IMR-90 (cell line): ENCODE measurements at regions not wholly inside any gene's neighbourhood (a gene's known extent, or its start where the extent isn't known, plus 50 kb on each side); places are given as distances from the start of the nearest gene placed in this dataset.

ENCODE experiments used
- ATAC-seq: fragments of 200-7000 bp; cut with Tn5 transposase; 2 replicates; pipeline ENCODE4 v1.9.1; 2020; ENCODE audit warnings: low read depth, mild to moderate bottlenecking, moderate library complexity
- BruUV-seq: library from RNA; stranded (reverse); fragments of 400-500 nt; replicated peaks from 2 replicates; lab custom pipeline; 2021; lab: Mats Ljungman, UMichigan
- CTCF ChIA-PET: fragments of 300-600 bp; formaldehyde crosslinking; extraction: SDS; loops from one replicate; lab custom pipeline; 2021; ENCODE audit warnings: antibody characterized with exemption; lab: Yijun Ruan, JAX
- POLR2A ChIA-PET: fragments of 300-600 bp; sonication (Branson Sonifier 250); formaldehyde crosslinking; loops from one replicate; lab custom pipeline; 2022; ENCODE audit warnings: antibody characterized with exemption; ENCODE audit not compliant: unreplicated experiment; lab: Charles Lee
- DNase-seq: peaks from one replicate; pipeline ENCODE4 v3.0.0; 2013
- H2AFZ ChIP-seq: replicated peaks from 2 replicates; pipeline ENCODE3; 2013; ENCODE audit warnings: low read length, mild to moderate bottlenecking; ENCODE audit not compliant: poor library complexity
- H2AK5ac ChIP-seq: 2 replicates; pipeline ENCODE4 v1.6.1; 2013; ENCODE audit warnings: low read depth, low read length, inconsistent platforms
- H2AK9ac ChIP-seq: replicated peaks from 2 replicates; pipeline ENCODE3; 2013; ENCODE audit warnings: mild to moderate bottlenecking, low read depth, low read length, moderate library complexity; ENCODE audit not compliant: poor library complexity
- H2BK120ac ChIP-seq: 2 replicates; pipeline ENCODE4 v1.6.1; 2013; ENCODE audit warnings: low read depth, low read length, inconsistent platforms
- H2BK15ac ChIP-seq: 3 replicates; pipeline ENCODE4 v1.6.1; 2013; ENCODE audit warnings: low read depth, low read length, inconsistent platforms
- H2BK20ac ChIP-seq: 2 replicates; pipeline ENCODE4 v1.6.1; 2013; ENCODE audit warnings: low read depth, mild to moderate bottlenecking, inconsistent platforms, low read length, moderate library complexity
- H2BK5ac ChIP-seq: 2 replicates; pipeline ENCODE4 v1.6.1; 2013; ENCODE audit warnings: mild to moderate bottlenecking, low read depth, low read length, inconsistent platforms; ENCODE audit not compliant: poor library complexity, severe bottlenecking
- H3K14ac ChIP-seq: replicated peaks from 2 replicates; pipeline ENCODE4 v1.6.1; 2013; ENCODE audit warnings: low read depth, low read length, inconsistent platforms
- H3K18ac ChIP-seq: 2 replicates; pipeline ENCODE4 v1.6.1; 2013; ENCODE audit warnings: low read depth, low read length, control low read depth
- H3K23ac ChIP-seq: 2 replicates; pipeline ENCODE4 v1.6.1; 2013; ENCODE audit warnings: low read depth, low read length, inconsistent platforms
- H3K27ac ChIP-seq: 2 replicates; pipeline ENCODE4 v1.5.1; 2013; ENCODE audit warnings: mild to moderate bottlenecking, control low read depth, low read length; ENCODE audit not compliant: insufficient read depth
- H3K27me3 ChIP-seq: 2 replicates; pipeline ENCODE4 v1.6.1; 2013; ENCODE audit warnings: low read length; ENCODE audit not compliant: control insufficient read depth, insufficient read depth
- H3K36me3 ChIP-seq: 2 replicates; pipeline ENCODE4 v1.6.1; 2013; ENCODE audit warnings: low read length, mixed read lengths; ENCODE audit not compliant: control insufficient read depth, insufficient read depth
- H3K4ac ChIP-seq: 2 replicates; pipeline ENCODE4 v1.6.1; 2013; ENCODE audit warnings: low read depth, low read length, inconsistent platforms
- H3K4me1 ChIP-seq: 2 replicates; pipeline ENCODE4 v1.6.1; 2013; ENCODE audit warnings: low read length, mixed read lengths; ENCODE audit not compliant: control insufficient read depth, insufficient read depth
- H3K4me2 ChIP-seq: 2 replicates; pipeline ENCODE4 v1.6.1; 2013; ENCODE audit warnings: low read depth, mild to moderate bottlenecking, control low read depth, low read length, moderate library complexity
- H3K4me3 ChIP-seq: 2 replicates; pipeline ENCODE4 v1.5.1; 2013; ENCODE audit warnings: low read depth, mild to moderate bottlenecking, control low read depth, low read length, moderate library complexity; ENCODE audit not compliant: insufficient read depth
- H3K56ac ChIP-seq: 2 replicates; pipeline ENCODE4 v1.6.1; 2013; ENCODE audit warnings: low read length, inconsistent platforms; ENCODE audit not compliant: insufficient read depth; ENCODE audit errors: extremely low read depth
- H3K79me1 ChIP-seq, 2 experiments: 2 replicates each; pipeline ENCODE4 v1.6.1; 2013; ENCODE audit warnings: low read length in 2 of 2, inconsistent platforms in 1 of 2, low read depth in 1 of 2
- H3K9ac ChIP-seq: 2 replicates; pipeline ENCODE4 v1.6.1; 2013; ENCODE audit warnings: low read depth, low read length, control low read depth
- H3K9me1 ChIP-seq: 2 replicates; pipeline ENCODE4 v1.6.1; 2013; ENCODE audit warnings: low read length, inconsistent platforms; ENCODE audit not compliant: insufficient read depth
- H3K9me3 ChIP-seq: 2 replicates; pipeline ENCODE4 v1.6.1; 2013; ENCODE audit warnings: low read length; ENCODE audit not compliant: control insufficient read depth, insufficient read depth
- H4K20me1 ChIP-seq: 2 replicates; pipeline ENCODE4 v1.6.1; 2013; ENCODE audit warnings: low read length, inconsistent platforms; ENCODE audit not compliant: insufficient read depth
- H4K5ac ChIP-seq: 2 replicates; pipeline ENCODE4 v1.6.1; 2013; ENCODE audit warnings: mild to moderate bottlenecking, low read depth, low read length, control low read depth
- H4K8ac ChIP-seq, 2 experiments: 2 replicates each; pipeline ENCODE4 v1.6.1; 2013; ENCODE audit warnings: low read depth in 2 of 2, low read length in 2 of 2, control low read depth in 1 of 2, inconsistent platforms in 1 of 2
- H4K91ac ChIP-seq: 2 replicates; pipeline ENCODE4 v1.6.1; 2013; ENCODE audit warnings: low read depth, low read length, inconsistent platforms; ENCODE audit not compliant: insufficient read depth
- BHLHE40 ChIP-seq: fragments of 150-350 bp; IDR thresholded peaks from 2 replicates; pipeline ENCODE4 v1.6.1; 2016; ENCODE audit warnings: mild to moderate bottlenecking, low read depth, low read length
- CHD1 ChIP-seq: IDR thresholded peaks from 2 replicates; pipeline ENCODE4 v1.6.1; 2012; ENCODE audit warnings: low read depth, low read length, improper control_type of control experiment
- MXI1 ChIP-seq: IDR thresholded peaks from 2 replicates; pipeline ENCODE4 v1.6.1; 2012; ENCODE audit warnings: low read depth, mild to moderate bottlenecking, low read length, moderate library complexity, borderline replicate concordance
- RAD21 ChIP-seq: IDR thresholded peaks from 2 replicates; pipeline ENCODE4 v1.6.1; 2012; ENCODE audit warnings: low read length, improper control_type of control experiment
- RCOR1 ChIP-seq: IDR thresholded peaks from 2 replicates; pipeline ENCODE4 v1.6.1; 2012; ENCODE audit warnings: mild to moderate bottlenecking, low read length, improper control_type of control experiment; ENCODE audit not compliant: insufficient replicate concordance
- WGBS, 2 experiments: methylation state at CpG; one replicate each; pipeline versions ENCODE4 v1.1.5 to v1.1.7; 2013; ENCODE audit warnings: missing lambda C conversion rate in 2 of 2; ENCODE audit not compliant: insufficient read length in 1 of 2; ENCODE audit errors: extremely low coverage in 2 of 2; 5-methylcytosine and 5-hydroxymethylcytosine counted together
- dilution Hi-C: fragments of 300-500 bp; cut with HindIII; formaldehyde crosslinking; loops from one replicate; pipeline ENCODE4 v1.14.3; 2018; ENCODE audit warnings: low sequenced_read_pairs; ENCODE audit not compliant: unreplicated experiment
- in situ Hi-C: fragments of 300-500 bp; cut with MboI; formaldehyde crosslinking; loops from 3 replicates; pipeline ENCODE4 v1.14.3; 2019; ENCODE audit warnings: low sequenced_read_pairs, inconsistent platforms, mixed read lengths
- intact Hi-C: fragments of 100-400 bp; cut with micrococcal nuclease; formaldehyde crosslinking; loops from 2 replicates; pipeline ENCODE4 v1.10.0; 2022
- TF ChIP-seq, protein P1 (sequence below): conservative IDR thresholded peaks from 2 replicates; pipeline ENCODE4 v1.5.1; 2012; ENCODE audit warnings: mild to moderate bottlenecking, low read depth, low read length, improper control_type of control experiment
- TF ChIP-seq, protein P2 (sequence below): fragments of 150-350 bp; IDR thresholded peaks from 2 replicates; pipeline ENCODE4 v1.6.1; 2017; ENCODE audit warnings: mild to moderate bottlenecking, antibody characterized with exemption, low read length, low read depth

GRCh38 chr2:147663153-147663961, 181.5 kb upstream of the ACVR2A start (continued):
- TF ChIP-seq, protein P1, sequence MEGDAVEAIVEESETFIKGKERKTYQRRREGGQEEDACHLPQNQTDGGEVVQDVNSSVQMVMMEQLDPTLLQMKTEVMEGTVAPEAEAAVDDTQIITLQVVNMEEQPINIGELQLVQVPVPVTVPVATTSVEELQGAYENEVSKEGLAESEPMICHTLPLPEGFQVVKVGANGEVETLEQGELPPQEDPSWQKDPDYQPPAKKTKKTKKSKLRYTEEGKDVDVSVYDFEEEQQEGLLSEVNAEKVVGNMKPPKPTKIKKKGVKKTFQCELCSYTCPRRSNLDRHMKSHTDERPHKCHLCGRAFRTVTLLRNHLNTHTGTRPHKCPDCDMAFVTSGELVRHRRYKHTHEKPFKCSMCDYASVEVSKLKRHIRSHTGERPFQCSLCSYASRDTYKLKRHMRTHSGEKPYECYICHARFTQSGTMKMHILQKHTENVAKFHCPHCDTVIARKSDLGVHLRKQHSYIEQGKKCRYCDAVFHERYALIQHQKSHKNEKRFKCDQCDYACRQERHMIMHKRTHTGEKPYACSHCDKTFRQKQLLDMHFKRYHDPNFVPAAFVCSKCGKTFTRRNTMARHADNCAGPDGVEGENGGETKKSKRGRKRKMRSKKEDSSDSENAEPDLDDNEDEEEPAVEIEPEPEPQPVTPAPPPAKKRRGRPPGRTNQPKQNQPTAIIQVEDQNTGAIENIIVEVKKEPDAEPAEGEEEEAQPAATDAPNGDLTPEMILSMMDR: no peak

GRCh38 chr2:147662221-147662620, 182.6 kb upstream of the ACVR2A start:
- DNase-seq (no peak), ATAC-seq (no peak)
- Histone ChIP-seq H4K91ac (no peak overlapping the region), H2BK120ac (no peak overlapping the region), H3K79me1 (no peaks in the 10 kb centered on the region), H3K4me2 (no peak overlapping the region), H3K4me3 (no peak overlapping the region), H3K36me3 (no peaks in the 10 kb centered on the region), H2BK5ac (no peak overlapping the region), H3K27ac (no peak overlapping the region), H2AK9ac (no peak overlapping the region), H2AFZ (no peak overlapping the region), H4K8ac (no peak overlapping the region), H3K9ac (no peak overlapping the region), H3K56ac (no peak overlapping the region), H3K14ac (no peak overlapping the region), H2BK20ac (no peak overlapping the region), H3K9me3 (peaks cover 3% of the 10 kb centered on the region; the same call in 1 of the 2 replicates), H3K9me1 (no peaks in the 10 kb centered on the region), H3K4me1 (peaks cover 6% of the 10 kb centered on the region; the same call in 1 of the 2 replicates), H3K4ac (no peak overlapping the region), H4K20me1 (no peaks in the 10 kb centered on the region), H3K23ac (no peak overlapping the region), H2AK5ac (no peak overlapping the region), H2BK15ac (no peak overlapping the region), H3K27me3 (no peaks in the 10 kb centered on the region), H4K5ac (no peak overlapping the region), H3K18ac (no peak overlapping the region; the same call in 1 of the 2 replicates)
- dilution Hi-C loops (no loop called here), in situ Hi-C loops (no loop called here), intact Hi-C loops (loop anchor here (5.0 kb wide), 1 partner anchor 180 kb away; no protein-coding TSS in a partner anchor)
- no CpG with 5 or more reads among the region's 4 CpGs for WGBS, 2 experiments
- ChIA-PET POLR2A (no interaction called here), CTCF (no interaction called here)
- no peak for TF ChIP-seq MXI1
- TF ChIP-seq CHD1: no peak
- TF ChIP-seq BHLHE40: no peak
- no peak for TF ChIP-seq RCOR1
- TF ChIP-seq, protein P2, sequence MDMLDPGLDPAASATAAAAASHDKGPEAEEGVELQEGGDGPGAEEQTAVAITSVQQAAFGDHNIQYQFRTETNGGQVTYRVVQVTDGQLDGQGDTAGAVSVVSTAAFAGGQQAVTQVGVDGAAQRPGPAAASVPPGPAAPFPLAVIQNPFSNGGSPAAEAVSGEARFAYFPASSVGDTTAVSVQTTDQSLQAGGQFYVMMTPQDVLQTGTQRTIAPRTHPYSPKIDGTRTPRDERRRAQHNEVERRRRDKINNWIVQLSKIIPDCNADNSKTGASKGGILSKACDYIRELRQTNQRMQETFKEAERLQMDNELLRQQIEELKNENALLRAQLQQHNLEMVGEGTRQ: no peak
- TF ChIP-seq RAD21: no peak
- no TSS peak for BruUV-seq
